OCI-LY7 (cell line): ENCODE measurements at regions not wholly inside any gene's neighbourhood (a gene's known extent, or its start where the extent isn't known, plus 50 kb on each side); places are given as distances from the start of the nearest gene placed in this dataset.

Experiments used
- BruUV-seq: library from RNA; stranded (reverse); fragments of 400-500 nt; replicated peaks from 2 replicates; lab custom pipeline; 2021; lab: Mats Ljungman, UMichigan
- CTCF ChIA-PET: fragments of 300-600 bp; sonication (Branson Sonifier 250); formaldehyde crosslinking; loops from one replicate; lab custom pipeline; 2022; ENCODE audit warnings: antibody characterized with exemption; ENCODE audit not compliant: unreplicated experiment; lab: Charles Lee
- POLR2A ChIA-PET: fragments of 300-600 bp; sonication (Branson Sonifier 250); formaldehyde crosslinking; loops from one replicate; lab custom pipeline; 2022; ENCODE audit warnings: antibody characterized with exemption; lab: Charles Lee
- DNase-seq: peaks from one replicate; pipeline ENCODE4 v3.0.0-alpha.2; 2015; ENCODE audit warnings: low spot score
- H2AFZ ChIP-seq: fragments of 200-600 bp; sonication (generic), shearing (Covaris generic); 2 replicates; pipeline ENCODE4 v1.6.1; 2014; ENCODE audit warnings: mild to moderate bottlenecking, antibody characterized with exemption, low read length, moderate library complexity
- H3K27ac ChIP-seq: fragments of 200-600 bp; sonication (generic); 2 replicates; pipeline ENCODE4 v1.5.1; 2014; ENCODE audit warnings: mixed run types, low read depth, mild to moderate bottlenecking, moderate library complexity, low read length, inconsistent platforms; ENCODE audit not compliant: poor library complexity, severe bottlenecking
- H3K36me3 ChIP-seq: fragments of 200-600 bp; sonication (generic); 2 replicates; pipeline ENCODE4 v1.6.1; 2014; ENCODE audit warnings: mild to moderate bottlenecking, antibody characterized with exemption, low read length, moderate library complexity, mixed read lengths; ENCODE audit not compliant: insufficient read depth
- H3K4me1 ChIP-seq: fragments of 200-600 bp; sonication (generic); 2 replicates; pipeline ENCODE4 v1.5.1; 2014; ENCODE audit warnings: mild to moderate bottlenecking, low read length; ENCODE audit not compliant: insufficient read depth, poor library complexity, severe bottlenecking
- H3K4me2 ChIP-seq: fragments of 200-600 bp; sonication (generic); 2 replicates; pipeline ENCODE4 v1.6.1; 2014; ENCODE audit warnings: mild to moderate bottlenecking, low read length
- H3K4me3 ChIP-seq: fragments of 200-600 bp; sonication (generic); 2 replicates; pipeline ENCODE4 v1.5.1; 2014; ENCODE audit warnings: mild to moderate bottlenecking, low read depth, low read length; ENCODE audit not compliant: poor library complexity, severe bottlenecking
- H3K79me2 ChIP-seq: fragments of 200-600 bp; sonication (generic); 2 replicates; pipeline ENCODE4 v1.6.1; 2016; ENCODE audit warnings: low read depth, mild to moderate bottlenecking, low read length, moderate library complexity, mixed read lengths; ENCODE audit not compliant: insufficient read depth
- H3K9me2 ChIP-seq: fragments of 200-600 bp; sonication (generic); 2 replicates; pipeline ENCODE4 v1.6.1; 2016; ENCODE audit warnings: mild to moderate bottlenecking, low read length, mixed read lengths; ENCODE audit not compliant: insufficient read depth
- H3K9me3 ChIP-seq: fragments of 200-600 bp; sonication (generic); 2 replicates; pipeline ENCODE4 v1.6.1; 2014; ENCODE audit warnings: mild to moderate bottlenecking, mixed run types, low read length, mixed read lengths
- H4K20me1 ChIP-seq: fragments of 200-600 bp; sonication (generic); 2 replicates; pipeline ENCODE4 v1.6.1; 2014; ENCODE audit warnings: mild to moderate bottlenecking, antibody characterized with exemption, low read length, moderate library complexity, mixed read lengths; ENCODE audit not compliant: insufficient read depth
- CTCF ChIP-seq: fragments of 200-600 bp; sonication (generic); conservative IDR thresholded peaks from 2 replicates; pipeline ENCODE4 v1.5.1; 2014; ENCODE audit warnings: mild to moderate bottlenecking, antibody characterized with exemption, low read length, moderate library complexity, mixed read lengths
- EZH2phosphoT487 ChIP-seq: fragments of 200-600 bp; sonication (generic); IDR thresholded peaks from 2 replicates; pipeline ENCODE4 v1.6.1; 2018; ENCODE audit warnings: low read depth, borderline replicate concordance, mild to moderate bottlenecking, mixed run types, antibody characterized with exemption, low read length, moderate library complexity, mixed read lengths
- intact Hi-C: fragments of 100-400 bp; cut with micrococcal nuclease; formaldehyde crosslinking; loops from one replicate; pipeline ENCODE4 v1.10.0; 2022; ENCODE audit not compliant: unreplicated experiment

DNA sequence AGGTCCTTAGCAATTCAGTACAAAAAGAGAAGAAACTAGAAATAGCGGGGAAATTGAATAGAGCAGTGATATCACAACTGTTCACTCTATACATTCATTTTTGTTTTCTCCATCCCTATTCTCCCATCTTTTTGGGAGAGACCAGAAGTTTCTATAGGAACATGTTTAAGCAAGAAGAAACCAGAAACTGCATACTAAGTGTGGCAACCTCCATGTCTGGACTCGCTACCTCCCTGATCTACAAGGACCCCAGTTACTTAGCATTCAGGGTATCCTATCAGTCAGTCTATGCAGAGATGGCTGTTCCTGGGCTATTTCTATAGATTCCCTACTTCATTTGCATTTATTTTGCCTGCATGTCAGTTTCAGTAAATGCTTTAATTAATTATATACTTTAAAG, 178.6 kb downstream of the PHLDA1 start:
- CTCF ChIA-PET: no interaction called here
- Histone ChIP-seq H3K9me2 (no peaks in the 10 kb centered on the region), H2AFZ (no peak overlapping the region), H3K27ac (no peak overlapping the region), H3K4me2 (no peak overlapping the region), H3K36me3 (no peaks in the 10 kb centered on the region), H3K4me3 (no peak overlapping the region), H3K4me1 (peaks cover 11% of the 10 kb centered on the region), H3K79me2 (no peaks in the 10 kb centered on the region), H3K9me3 (no peaks in the 10 kb centered on the region), H4K20me1 (no peaks in the 10 kb centered on the region)
- intact Hi-C loops: no loop called here
- POLR2A ChIA-PET: interaction anchor here (0.6 to 1.3 kb wide), 2 partner anchors 8 to 47 kb away, joined by 3 to 4 read pairs; no protein-coding TSS in a partner anchor
- no TSS peak for BruUV-seq
- DNase-seq: no peak
- TF ChIP-seq CTCF (no peak), EZH2phosphoT487 (no peak)

DNA sequence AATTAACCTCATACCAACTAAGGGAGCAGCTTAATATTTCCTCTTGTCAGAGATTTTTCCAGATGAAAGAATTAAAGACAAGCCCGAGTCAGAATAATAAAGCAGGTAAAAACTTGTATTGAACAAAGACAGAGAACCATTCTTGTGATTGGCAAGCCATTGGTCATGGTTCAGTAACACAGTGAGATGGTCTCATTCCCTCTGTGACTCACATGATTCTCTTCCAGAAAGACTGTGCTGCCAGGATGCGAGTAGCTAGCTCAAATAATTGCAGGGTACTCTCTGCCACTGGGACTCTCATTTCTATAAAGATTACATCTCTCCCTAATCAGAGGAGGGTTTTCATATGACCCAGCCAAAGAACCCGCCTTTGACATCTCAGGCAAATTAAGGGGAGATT, 179.4 kb downstream of the PHLDA1 start:
- Histone ChIP-seq H4K20me1 (no peaks in the 10 kb centered on the region), H3K36me3 (no peaks in the 10 kb centered on the region), H3K9me2 (no peaks in the 10 kb centered on the region), H3K4me3 (no peak overlapping the region), H3K4me1 (peaks cover 11% of the 10 kb centered on the region), H2AFZ (no peak overlapping the region), H3K9me3 (no peaks in the 10 kb centered on the region), H3K4me2 (no peak overlapping the region), H3K27ac (no peak overlapping the region), H3K79me2 (no peaks in the 10 kb centered on the region)
- TF ChIP-seq EZH2phosphoT487: no peak
- TF ChIP-seq CTCF: no peak
- no TSS peak for BruUV-seq
- ChIA-PET POLR2A (interaction anchor here (0.6 kb wide), 1 partner anchor 227 kb away, joined by 3 read pairs; no protein-coding TSS in a partner anchor), CTCF (no interaction called here)
- DNase-seq: no peak
- intact Hi-C loops: no loop called here

DNA sequence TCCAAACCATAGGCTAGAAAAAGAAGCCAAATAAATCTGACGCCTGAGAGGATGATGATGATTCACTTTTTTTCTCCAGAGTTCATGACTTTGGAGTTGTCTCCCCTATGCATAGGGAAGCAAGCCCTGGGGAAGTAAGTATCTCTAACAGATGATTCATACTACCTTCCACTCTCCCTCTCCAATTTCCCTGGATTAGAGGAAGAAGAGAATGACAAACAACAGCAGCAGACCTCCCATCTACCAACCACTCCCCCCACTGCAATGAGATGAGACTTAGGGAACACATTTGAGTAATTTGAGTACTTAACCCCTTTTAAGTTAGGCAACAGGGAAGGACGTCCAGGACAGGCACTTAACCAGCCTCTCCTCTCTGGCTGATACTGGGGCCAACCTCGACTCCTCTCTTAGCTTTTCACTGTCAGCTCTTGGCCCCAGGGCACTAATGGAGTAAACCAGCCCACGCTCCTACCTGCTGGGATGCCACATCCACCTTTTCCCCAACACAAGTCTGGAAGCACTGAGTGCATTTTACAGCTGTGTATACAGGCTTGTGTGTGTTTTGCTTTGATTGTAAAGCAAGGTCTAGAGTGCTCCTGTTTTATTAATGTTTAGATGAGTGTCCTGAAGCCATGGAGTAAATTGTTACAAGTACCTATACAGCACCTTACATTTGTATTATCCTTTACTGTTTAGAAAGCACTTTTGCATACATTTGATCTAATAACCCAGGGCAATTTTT, 180.7 kb downstream of the PHLDA1 start:
- CTCF ChIA-PET: interaction anchor here (0.5 kb wide), 1 partner anchor 323 kb away, joined by 3 read pairs; no protein-coding TSS in a partner anchor
- no peak overlapping the region for H3K4me2 ChIP-seq

More for the DNA sequence above, 180.7 kb downstream of the PHLDA1 start:
- Histone ChIP-seq H3K36me3 (no peaks in the 10 kb centered on the region), H3K79me2 (no peaks in the 10 kb centered on the region), H4K20me1 (no peaks in the 10 kb centered on the region), H2AFZ (no peak overlapping the region), H3K4me3 (no peak overlapping the region), H3K9me2 (no peaks in the 10 kb centered on the region), H3K4me1 (peaks cover 11% of the 10 kb centered on the region), H3K27ac (no peak overlapping the region), H3K9me3 (no peaks in the 10 kb centered on the region)
- TF ChIP-seq EZH2phosphoT487 (no peak), CTCF (no peak)
- no peak for DNase-seq
- intact Hi-C loops: no loop called here
- POLR2A ChIA-PET: interaction anchor here (0.5 to 0.6 kb wide), 3 partner anchors 9 to 16 kb away, joined by 3 to 4 read pairs (median 3); no protein-coding TSS in a partner anchor
- no TSS peak for BruUV-seq
